ENCODE measurements at regions not wholly inside any gene's neighbourhood (a gene's known extent, or its start where the extent isn't known, plus 50 kb on each side); places are given as distances from the start of the nearest gene placed in this dataset.

DNA sequence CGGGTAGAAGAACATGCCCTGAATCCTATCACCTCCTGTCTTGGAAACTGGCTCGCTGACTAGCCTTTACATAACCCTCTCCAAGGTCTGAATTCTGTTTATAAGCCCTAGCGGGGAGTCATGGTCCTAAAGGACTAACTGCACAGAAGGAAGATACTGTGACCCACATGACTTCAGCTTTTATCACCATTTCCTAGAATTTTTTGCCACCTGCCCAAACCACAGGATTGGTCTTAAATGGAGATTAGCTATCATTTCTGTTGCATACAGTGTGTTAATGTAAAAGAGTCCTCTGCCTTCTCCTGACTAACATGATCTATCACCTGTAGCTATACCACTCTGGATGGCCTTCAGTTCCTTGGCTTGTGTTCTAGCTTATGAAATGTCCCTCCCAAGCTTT, 319.2 kb downstream of the DUSP6 start:
- intact Hi-C loops (cut with DNase I; ENCODE audit: low total_unique reads) = no loop called here
- no peak overlapping the region for H3K4me3 ChIP-seq (ENCODE audit: low read depth, poor library complexity, severe bottlenecking)
- WGBS, 2 donors = 92% methylated on average over 3 of the region's 3 CpGs
- no peak for TF ChIP-seq POLR2A (IDR thresholded peaks at IDR 0.05)
- TF ChIP-seq, protein P1, sequence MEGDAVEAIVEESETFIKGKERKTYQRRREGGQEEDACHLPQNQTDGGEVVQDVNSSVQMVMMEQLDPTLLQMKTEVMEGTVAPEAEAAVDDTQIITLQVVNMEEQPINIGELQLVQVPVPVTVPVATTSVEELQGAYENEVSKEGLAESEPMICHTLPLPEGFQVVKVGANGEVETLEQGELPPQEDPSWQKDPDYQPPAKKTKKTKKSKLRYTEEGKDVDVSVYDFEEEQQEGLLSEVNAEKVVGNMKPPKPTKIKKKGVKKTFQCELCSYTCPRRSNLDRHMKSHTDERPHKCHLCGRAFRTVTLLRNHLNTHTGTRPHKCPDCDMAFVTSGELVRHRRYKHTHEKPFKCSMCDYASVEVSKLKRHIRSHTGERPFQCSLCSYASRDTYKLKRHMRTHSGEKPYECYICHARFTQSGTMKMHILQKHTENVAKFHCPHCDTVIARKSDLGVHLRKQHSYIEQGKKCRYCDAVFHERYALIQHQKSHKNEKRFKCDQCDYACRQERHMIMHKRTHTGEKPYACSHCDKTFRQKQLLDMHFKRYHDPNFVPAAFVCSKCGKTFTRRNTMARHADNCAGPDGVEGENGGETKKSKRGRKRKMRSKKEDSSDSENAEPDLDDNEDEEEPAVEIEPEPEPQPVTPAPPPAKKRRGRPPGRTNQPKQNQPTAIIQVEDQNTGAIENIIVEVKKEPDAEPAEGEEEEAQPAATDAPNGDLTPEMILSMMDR (IDR thresholded peaks at IDR 0.05) = no peak
- no peak for DNase-seq (ENCODE audit: low spot score in 2 of 2)

DNA sequence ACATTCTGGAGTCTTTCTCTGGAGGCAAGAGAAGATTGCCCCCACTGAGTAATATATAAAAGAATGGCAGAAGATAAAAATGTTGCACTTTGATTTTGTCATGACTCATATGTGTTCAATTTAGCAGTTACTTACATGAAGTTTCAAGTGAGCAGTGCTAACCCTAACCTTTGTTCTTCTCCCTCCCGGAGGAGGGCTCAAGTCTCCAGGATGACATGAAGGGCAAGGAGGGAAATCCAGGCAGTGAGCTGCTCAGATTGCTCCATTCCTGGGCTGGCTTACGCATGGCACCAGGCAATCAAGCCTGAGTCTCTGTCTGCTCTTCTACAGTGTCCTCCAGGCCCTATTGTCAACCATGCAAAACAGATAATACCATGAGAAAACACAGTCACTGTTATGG, 322.3 kb downstream of the DUSP6 start:
- DNase-seq (ENCODE audit: low spot score in 2 of 2) = no peak
- H3K4me3 ChIP-seq (ENCODE audit: low read depth, poor library complexity, severe bottlenecking) = no peak overlapping the region
- WGBS, 2 donors = 84 to 88% methylated on average over 2 of the region's 2 CpGs
- intact Hi-C loops (cut with DNase I; ENCODE audit: low total_unique reads) = no loop called here
- TF ChIP-seq, protein P1 (IDR thresholded peaks at IDR 0.05) = no peak
- TF ChIP-seq POLR2A (IDR thresholded peaks at IDR 0.05) = no peak

DNA sequence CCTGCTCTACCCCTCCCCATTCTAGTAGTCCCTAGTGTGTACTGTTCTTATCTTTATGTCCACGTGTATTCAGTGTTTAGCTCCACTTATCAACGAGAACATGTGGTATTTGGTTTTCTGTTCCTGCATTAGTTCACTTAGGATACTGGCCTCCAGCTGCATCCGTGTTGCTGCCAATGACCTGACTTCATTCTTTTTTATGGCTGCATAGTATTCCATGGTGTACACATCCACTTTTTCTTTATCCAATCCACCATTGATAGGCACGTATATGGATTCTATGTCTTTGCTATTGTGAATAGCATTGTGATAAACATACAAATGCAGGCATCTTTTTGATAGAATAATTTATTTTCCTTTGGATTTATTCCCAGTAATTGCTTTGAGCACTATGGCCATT, 327.7 kb downstream of the DUSP6 start:
- no peak overlapping the region for H3K4me3 ChIP-seq (ENCODE audit: low read depth, poor library complexity, severe bottlenecking)
- WGBS, 2 donors = 96 to 97% methylated on average over 4 of the region's 4 CpGs
- no peak for DNase-seq (ENCODE audit: low spot score in 2 of 2)
- intact Hi-C loops (cut with DNase I; ENCODE audit: low total_unique reads) = no loop called here
- TF ChIP-seq, protein P1 (IDR thresholded peaks at IDR 0.05) = no peak
- no peak for TF ChIP-seq POLR2A (IDR thresholded peaks at IDR 0.05)

DNA sequence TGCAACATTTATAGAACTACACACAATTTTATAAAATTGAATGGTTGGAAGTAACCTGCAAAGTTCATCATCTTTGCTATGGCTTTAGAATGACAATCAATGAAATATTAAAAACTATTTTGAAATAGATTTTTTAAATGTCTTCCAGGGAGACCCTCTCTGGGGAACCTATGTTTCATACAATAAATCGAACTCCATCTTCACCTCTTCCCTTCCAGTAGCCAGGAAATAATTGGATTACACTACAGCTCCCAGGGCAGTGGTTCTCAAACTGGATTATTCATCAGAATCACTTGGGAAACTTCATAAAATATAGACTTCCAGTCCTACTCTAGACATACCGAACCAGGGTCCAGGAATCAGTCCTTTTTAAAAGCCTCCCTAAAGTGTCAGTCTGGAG, 328.4 kb downstream of the DUSP6 start:
- TF ChIP-seq, protein P1 (IDR thresholded peaks at IDR 0.05) = no peak
- no peak for TF ChIP-seq POLR2A (IDR thresholded peaks at IDR 0.05)
- no peak overlapping the region for H3K4me3 ChIP-seq (ENCODE audit: low read depth, poor library complexity, severe bottlenecking)
- 83 to 89% methylated on average over 2 of the region's 2 CpGs for WGBS, 2 donors
- intact Hi-C loops (cut with DNase I; ENCODE audit: low total_unique reads) = no loop called here
- no peak for DNase-seq (ENCODE audit: low spot score in 2 of 2)

DNA sequence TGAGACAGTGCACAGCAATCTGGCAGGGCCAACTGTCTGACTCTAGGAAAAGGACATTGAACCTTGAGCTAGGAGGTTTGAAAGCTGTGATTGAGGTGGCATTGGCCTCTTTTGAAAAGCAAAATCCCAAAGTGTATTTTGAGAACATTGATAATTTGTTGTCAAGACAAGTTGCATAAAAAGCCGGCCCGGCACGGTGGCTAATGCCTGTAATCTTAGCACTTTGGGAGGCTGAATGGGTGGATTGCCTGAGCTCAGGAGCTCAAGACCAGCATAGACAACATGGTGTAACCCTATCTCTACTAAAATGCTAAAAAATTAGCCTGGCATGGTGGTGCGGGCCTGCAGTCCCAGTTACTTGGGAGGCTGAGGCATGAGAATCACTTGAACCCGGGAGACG, 331.6 kb downstream of the DUSP6 start:
- WGBS, 2 donors = 96 to 99% methylated on average over 6 of the region's 6 CpGs
- no peak for DNase-seq (ENCODE audit: low spot score in 2 of 2)
- TF ChIP-seq POLR2A (IDR thresholded peaks at IDR 0.05) = no peak
- TF ChIP-seq, protein P1 (IDR thresholded peaks at IDR 0.05) = no peak
- intact Hi-C loops (cut with DNase I; ENCODE audit: low total_unique reads) = no loop called here
- H3K4me3 ChIP-seq (ENCODE audit: low read depth, poor library complexity, severe bottlenecking) = no peak overlapping the region

DNA sequence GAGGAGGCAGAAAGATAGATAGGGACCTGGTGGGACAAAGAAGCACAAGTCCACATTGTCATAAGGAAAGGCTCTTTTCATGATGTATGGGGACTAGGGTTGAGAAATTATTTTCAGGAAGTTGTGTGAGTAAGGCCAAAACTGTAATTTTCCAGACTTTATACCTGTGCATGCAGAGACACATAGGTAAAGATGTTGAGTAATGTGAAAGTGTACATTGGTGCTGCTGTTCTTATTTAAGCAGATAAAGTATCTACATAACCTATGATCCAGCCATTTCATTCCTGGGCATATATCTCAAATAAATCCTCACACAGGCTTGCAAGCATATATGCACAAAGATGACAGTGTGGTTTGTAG, 332.2 kb downstream of the DUSP6 start:
- intact Hi-C loops (cut with DNase I; ENCODE audit: low total_unique reads) = no loop called here
- no peak overlapping the region for H3K4me3 ChIP-seq (ENCODE audit: low read depth, poor library complexity, severe bottlenecking)
- TF ChIP-seq, protein P1 (IDR thresholded peaks at IDR 0.05) = no peak
- no peak for TF ChIP-seq POLR2A (IDR thresholded peaks at IDR 0.05)
- DNase-seq (ENCODE audit: low spot score in 2 of 2) = no peak

Measured in lower leg skin (tissue), 4 donors.